DND-41 (cell line): ENCODE measurements at regions not wholly inside any gene's neighbourhood (a gene's known extent, or its start where the extent isn't known, plus 50 kb on each side); places are given as distances from the start of the nearest gene placed in this dataset.

Source experiments
- ATAC-seq: fragments of 200-7000 bp; cut with Tn5 transposase; 3 replicates; pipeline ENCODE4 v1.9.1; 2021; ENCODE audit warnings: low read depth; ENCODE audit not compliant: insufficient read depth
- DNase-seq: peaks from one replicate; pipeline ENCODE4 v3.0.0-alpha.2; 2020
- H2AFZ ChIP-seq: 2 replicates; pipeline ENCODE4 v1.6.0; 2012; ENCODE audit warnings: low read depth, low read length
- H3K27ac ChIP-seq: 2 replicates; pipeline ENCODE4 v1.5.1; 2012; ENCODE audit warnings: low read length, inconsistent platforms
- H3K27me3 ChIP-seq: fragments of 200-600 bp; sonication (generic); 2 replicates; pipeline ENCODE4 v1.6.0; 2012; ENCODE audit warnings: low read length, mild to moderate bottlenecking, inconsistent platforms; ENCODE audit not compliant: insufficient read depth, poor library complexity
- H3K36me3 ChIP-seq: 2 replicates; pipeline ENCODE4 v1.5.1; 2012; ENCODE audit warnings: low read length, inconsistent platforms; ENCODE audit not compliant: insufficient read depth
- H3K4me1 ChIP-seq: 2 replicates; pipeline ENCODE4 v1.5.1; 2012; ENCODE audit warnings: mild to moderate bottlenecking, low read length; ENCODE audit not compliant: insufficient read depth
- H3K4me2 ChIP-seq: 2 replicates; pipeline ENCODE4 v1.6.0; 2012; ENCODE audit warnings: mild to moderate bottlenecking, moderate library complexity, low read length, inconsistent platforms; ENCODE audit not compliant: insufficient read depth
- H3K4me3 ChIP-seq, 2 experiments: fragments of 200-600 bp in 1 of 2; shearing (Covaris generic) in 1 of 2; 2 replicates each; pipeline ENCODE4 v1.5.1; 2012 to 2016; ENCODE audit warnings: inconsistent platforms in 2 of 2, low read length in 2 of 2, mild to moderate bottlenecking in 2 of 2, low read depth in 1 of 2, moderate library complexity in 1 of 2
- H3K79me2 ChIP-seq: 2 replicates; pipeline ENCODE4 v1.6.0; 2012; ENCODE audit warnings: low read length, inconsistent platforms; ENCODE audit not compliant: insufficient read depth
- H3K9ac ChIP-seq: 2 replicates; pipeline ENCODE4 v1.6.0; 2012; ENCODE audit warnings: low read depth, mild to moderate bottlenecking, inconsistent platforms, low read length, moderate library complexity
- H3K9me3 ChIP-seq: 2 replicates; pipeline ENCODE4 v1.5.1; 2012; ENCODE audit warnings: low read length, moderate library complexity, mild to moderate bottlenecking, inconsistent platforms; ENCODE audit not compliant: insufficient read depth, severe bottlenecking
- H4K20me1 ChIP-seq: 2 replicates; pipeline ENCODE4 v1.6.0; 2012; ENCODE audit warnings: low read length; ENCODE audit not compliant: insufficient read depth
- EZH2 ChIP-seq: IDR thresholded peaks from 3 replicates; pipeline ENCODE4 v1.6.1; 2012; ENCODE audit warnings: borderline replicate concordance, low read depth, mild to moderate bottlenecking, moderate library complexity, low read length, inconsistent platforms; ENCODE audit not compliant: severe bottlenecking
- TF ChIP-seq, protein P1 (sequence below): IDR thresholded peaks from 2 replicates; pipeline ENCODE4 v1.5.1; 2012; ENCODE audit warnings: borderline replicate concordance, low read length, moderate library complexity, mild to moderate bottlenecking; ENCODE audit not compliant: poor library complexity, severe bottlenecking; ENCODE audit errors: extremely low read depth

DNA sequence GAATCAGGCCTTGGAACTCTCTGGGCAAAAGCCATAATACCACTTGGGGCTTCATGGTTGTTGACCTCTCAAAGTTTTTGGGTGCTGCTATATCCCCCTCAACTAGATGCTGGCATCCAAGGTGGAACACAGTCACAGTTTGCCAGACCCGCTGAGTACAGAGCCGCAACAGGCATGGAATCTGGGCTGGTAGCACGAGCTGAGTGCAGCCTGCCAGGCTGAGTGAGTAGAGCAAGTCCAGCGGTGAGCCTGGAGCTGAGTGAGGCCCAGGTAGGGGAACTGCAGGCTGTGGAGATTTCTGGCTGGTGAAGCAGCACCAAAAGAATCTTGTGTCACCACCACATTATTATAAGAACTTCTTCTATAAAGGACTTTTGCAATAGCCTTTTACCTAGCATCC lies 192.6 kb downstream of the PCDH17 start:
- no peak for ATAC-seq
- H3K79me2 ChIP-seq = no peaks in the 10 kb centered on the region
- no peak overlapping the region for H2AFZ ChIP-seq
- peaks cover 12% of the 10 kb centered on the region for H3K9me3 ChIP-seq
- H3K4me2 ChIP-seq = no peak overlapping the region
- H3K27ac ChIP-seq = no peak overlapping the region
- H3K4me3 ChIP-seq = no peak overlapping the region
- no peak for DNase-seq
- H3K9ac ChIP-seq = no peak overlapping the region
- H3K4me1 ChIP-seq = no peaks in the 10 kb centered on the region
- no peaks in the 10 kb centered on the region for H4K20me1 ChIP-seq
- H3K36me3 ChIP-seq = no peaks in the 10 kb centered on the region
- no peaks in the 10 kb centered on the region for H3K27me3 ChIP-seq
- TF ChIP-seq, protein P1, sequence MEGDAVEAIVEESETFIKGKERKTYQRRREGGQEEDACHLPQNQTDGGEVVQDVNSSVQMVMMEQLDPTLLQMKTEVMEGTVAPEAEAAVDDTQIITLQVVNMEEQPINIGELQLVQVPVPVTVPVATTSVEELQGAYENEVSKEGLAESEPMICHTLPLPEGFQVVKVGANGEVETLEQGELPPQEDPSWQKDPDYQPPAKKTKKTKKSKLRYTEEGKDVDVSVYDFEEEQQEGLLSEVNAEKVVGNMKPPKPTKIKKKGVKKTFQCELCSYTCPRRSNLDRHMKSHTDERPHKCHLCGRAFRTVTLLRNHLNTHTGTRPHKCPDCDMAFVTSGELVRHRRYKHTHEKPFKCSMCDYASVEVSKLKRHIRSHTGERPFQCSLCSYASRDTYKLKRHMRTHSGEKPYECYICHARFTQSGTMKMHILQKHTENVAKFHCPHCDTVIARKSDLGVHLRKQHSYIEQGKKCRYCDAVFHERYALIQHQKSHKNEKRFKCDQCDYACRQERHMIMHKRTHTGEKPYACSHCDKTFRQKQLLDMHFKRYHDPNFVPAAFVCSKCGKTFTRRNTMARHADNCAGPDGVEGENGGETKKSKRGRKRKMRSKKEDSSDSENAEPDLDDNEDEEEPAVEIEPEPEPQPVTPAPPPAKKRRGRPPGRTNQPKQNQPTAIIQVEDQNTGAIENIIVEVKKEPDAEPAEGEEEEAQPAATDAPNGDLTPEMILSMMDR = no peak

DNA sequence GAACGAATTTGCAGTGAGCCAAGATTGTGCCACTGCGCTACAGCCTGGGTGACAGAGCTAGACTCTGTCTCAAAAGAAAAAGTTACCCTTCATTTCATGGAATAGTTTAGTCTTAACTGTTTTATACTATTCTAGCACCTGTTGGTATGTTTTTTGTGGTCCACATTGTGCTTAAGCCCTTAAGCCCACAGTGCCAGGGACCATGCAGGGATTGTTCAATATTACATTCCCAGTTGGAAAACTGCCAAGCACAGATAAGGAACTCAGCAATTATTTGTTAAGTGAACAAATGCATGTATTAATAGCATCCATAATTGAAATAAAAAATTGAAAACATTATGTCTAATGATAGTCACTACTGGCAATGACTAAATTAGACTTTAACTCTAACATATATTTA lies 193.5 kb downstream of the PCDH17 start:
- Histone ChIP-seq H3K9me3 (peaks cover 12% of the 10 kb centered on the region), H4K20me1 (no peaks in the 10 kb centered on the region), H3K4me3 (no peak overlapping the region), H3K4me2 (no peak overlapping the region), H3K27me3 (no peaks in the 10 kb centered on the region), H3K4me1 (no peaks in the 10 kb centered on the region), H3K79me2 (no peaks in the 10 kb centered on the region), H3K36me3 (no peaks in the 10 kb centered on the region), H3K9ac (no peak overlapping the region), H3K27ac (no peak overlapping the region), H2AFZ (no peak overlapping the region)
- TF ChIP-seq, protein P1 = no peak
- no peak for TF ChIP-seq EZH2
- DNase-seq = no peak
- no peak for ATAC-seq

DNA sequence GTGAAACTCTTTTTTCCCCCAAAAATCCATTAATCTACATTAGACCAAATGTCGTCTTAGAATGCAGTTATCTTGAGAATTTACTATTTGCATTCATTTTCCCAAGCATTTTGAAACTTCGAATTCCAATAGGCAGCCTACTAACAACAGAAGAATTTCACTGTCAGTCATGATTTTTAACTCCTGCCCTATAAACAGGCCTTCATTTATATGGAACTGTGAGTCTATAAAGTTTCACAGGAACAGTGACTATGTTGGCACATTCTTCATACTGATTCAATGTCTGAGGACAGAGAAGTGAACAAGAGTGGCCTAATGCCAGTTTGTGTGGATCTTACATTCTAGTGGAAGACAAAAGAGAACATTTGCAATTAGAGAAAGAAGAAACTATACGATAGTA lies 198.0 kb downstream of the PCDH17 start:
- no peak overlapping the region for H2AFZ ChIP-seq
- H4K20me1 ChIP-seq = no peaks in the 10 kb centered on the region
- H3K4me2 ChIP-seq = no peak overlapping the region
- no peak overlapping the region for H3K9ac ChIP-seq
- H3K4me1 ChIP-seq = no peaks in the 10 kb centered on the region
- H3K27ac ChIP-seq = no peak overlapping the region
- no peak for DNase-seq
- no peaks in the 10 kb centered on the region for H3K79me2 ChIP-seq
- H3K27me3 ChIP-seq = no peaks in the 10 kb centered on the region
- no peaks in the 10 kb centered on the region for H3K36me3 ChIP-seq
- no peaks in the 10 kb centered on the region for H3K9me3 ChIP-seq
- no peak for ATAC-seq
- H3K4me3 ChIP-seq = no peak overlapping the region
- TF ChIP-seq EZH2 = no peak
- TF ChIP-seq, protein P1 = no peak

DNA sequence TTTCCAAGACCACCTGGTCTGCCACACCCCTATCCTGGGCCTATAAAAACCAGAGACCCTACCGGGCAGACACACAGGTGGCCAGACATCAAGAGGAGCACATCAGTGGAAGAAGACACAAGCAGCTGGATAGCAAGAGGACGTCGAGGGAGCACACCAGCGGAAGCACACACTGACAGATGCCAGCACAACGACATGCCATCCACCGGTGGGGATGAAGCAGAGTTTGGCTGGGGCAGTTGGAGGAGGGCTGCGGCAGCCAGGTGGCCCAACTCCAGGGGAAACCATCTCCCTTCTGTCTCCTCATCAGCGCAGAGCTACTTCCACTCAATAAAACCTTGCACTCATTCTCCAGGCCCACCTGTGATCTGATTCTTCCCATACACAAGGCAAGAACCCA lies 200.6 kb downstream of the PCDH17 start:
- H3K27me3 ChIP-seq = no peaks in the 10 kb centered on the region
- no peak overlapping the region for H2AFZ ChIP-seq
- no peak for DNase-seq
- no peaks in the 10 kb centered on the region for H3K4me1 ChIP-seq
- H3K79me2 ChIP-seq = no peaks in the 10 kb centered on the region
- H3K27ac ChIP-seq = no peak overlapping the region
- H3K36me3 ChIP-seq = no peaks in the 10 kb centered on the region
- no peak overlapping the region for H3K9ac ChIP-seq
- H3K4me2 ChIP-seq = no peak overlapping the region
- H3K4me3 ChIP-seq = no peak overlapping the region
- ATAC-seq = no peak
- TF ChIP-seq EZH2 = no peak
- TF ChIP-seq, protein P1 = no peak
- H4K20me1 ChIP-seq = no peaks in the 10 kb centered on the region
- no peaks in the 10 kb centered on the region for H3K9me3 ChIP-seq
